GM19324 (cell line): ENCODE measurements at regions not wholly inside any gene's neighbourhood (a gene's known extent, or its start where the extent isn't known, plus 50 kb on each side); places are given as distances from the start of the nearest gene placed in this dataset.

ENCODE experiments used
- ATAC-seq: cut with Tn5 transposase; IDR thresholded peaks from one replicate; pipeline ENCODE4 v1.9.1; 2021; ENCODE audit warnings: mild to moderate bottlenecking, moderate library complexity; ENCODE audit not compliant: unreplicated experiment, low FRiP score

DNA sequence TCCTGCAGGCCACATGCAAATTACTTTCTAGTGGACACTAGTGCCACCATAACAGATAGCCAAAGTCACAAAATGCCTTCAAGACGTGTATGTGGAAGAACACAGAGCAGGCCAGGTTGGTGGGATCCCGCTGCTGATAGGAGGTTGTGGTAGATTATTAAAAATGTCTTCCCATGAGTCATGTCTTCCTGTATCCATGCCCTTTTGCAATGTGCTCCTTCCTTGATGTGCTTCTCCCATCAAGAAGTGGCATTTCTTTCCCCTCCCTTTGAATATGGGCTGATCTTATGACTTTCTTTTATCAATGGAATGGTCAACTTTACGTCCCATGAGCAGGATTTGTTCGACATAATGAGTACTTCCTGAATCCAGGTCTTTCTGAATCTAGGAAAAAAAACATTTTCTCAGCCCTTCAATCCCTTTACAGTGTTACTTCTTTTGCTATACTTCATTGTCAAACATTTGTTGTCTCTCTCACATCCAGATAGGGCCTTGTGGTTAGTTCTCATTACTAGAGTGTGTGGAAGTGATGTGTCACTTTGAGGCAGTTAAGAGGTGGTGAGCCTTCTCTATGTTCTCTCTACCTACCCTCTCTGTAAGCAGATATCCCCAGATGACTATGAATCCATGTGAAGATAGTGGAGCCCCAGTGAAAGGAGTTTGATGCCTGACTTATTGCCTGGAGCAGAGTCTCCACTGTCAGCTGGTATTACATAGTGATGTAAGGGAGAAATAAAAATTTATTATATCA is 519.2 kb upstream of the DIPK2B start:
- ATAC-seq, result no peak

DNA sequence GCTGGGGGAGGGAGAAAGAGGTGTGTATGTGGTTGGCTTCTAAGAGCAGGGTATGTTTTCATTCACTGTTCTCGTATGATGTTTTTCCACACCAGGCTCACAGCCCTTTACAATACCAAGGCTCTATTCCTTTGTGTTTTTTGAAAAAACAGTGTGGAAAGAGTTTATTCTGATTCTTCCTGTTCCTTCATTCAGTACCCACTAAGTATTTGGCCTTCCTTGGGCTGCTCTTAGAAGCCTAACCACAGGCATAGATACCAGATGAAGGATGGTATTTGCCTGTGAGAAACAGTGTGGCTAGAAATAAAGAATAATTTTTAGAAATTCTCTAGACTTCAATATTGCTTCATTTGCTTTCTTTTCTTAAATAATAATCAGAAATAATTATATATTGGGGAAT is 518.0 kb upstream of the DIPK2B start:
- ATAC-seq, result no peak

- no peak for ATAC-seq
Observed at GRCh38 chrX:45716750-45717149, 516.1 kb upstream of the DIPK2B start.

DNA sequence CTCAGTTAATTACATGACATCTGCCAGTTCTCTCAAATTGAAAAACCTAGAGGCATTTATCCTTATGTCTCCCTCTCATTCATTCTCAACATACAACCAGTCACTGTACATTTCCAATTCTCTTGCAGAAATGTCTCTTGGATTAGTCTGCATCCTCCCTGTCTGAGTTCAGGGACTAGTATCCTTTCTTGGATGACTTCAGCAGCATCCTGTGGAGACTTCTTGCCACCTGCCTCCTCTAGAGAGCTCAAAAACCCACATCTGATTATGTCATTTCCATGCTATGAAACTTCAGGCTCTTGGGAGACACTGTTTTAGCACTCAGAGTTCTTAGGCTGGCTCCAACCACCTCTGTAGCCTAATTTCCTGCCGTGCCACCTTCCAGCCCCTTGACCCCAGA is 515.1 kb upstream of the DIPK2B start:
- ATAC-seq, result no peak

DNA sequence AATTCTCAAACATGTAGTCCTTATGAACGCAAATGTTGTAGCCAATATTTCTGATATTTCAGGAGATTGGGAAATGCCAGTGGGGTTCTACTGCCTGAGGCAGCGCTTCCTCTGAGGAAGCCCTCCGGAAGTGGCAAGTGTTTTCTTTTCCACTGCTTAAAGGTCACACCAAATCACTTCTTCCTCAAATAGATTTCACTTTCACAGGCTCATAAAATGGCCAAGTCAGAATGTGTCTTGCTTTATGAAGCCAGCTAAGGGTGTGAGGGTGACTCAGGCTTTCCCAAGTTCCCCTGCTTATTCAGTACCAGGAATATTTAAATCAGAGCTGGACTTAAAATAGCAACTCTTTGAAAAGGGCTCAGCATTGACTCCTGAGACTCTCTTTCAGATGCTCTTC is 514.2 kb upstream of the DIPK2B start:
- no peak for ATAC-seq

- ATAC-seq, result no peak
Observed at GRCh38 chrX:45712067-45712466, 511.4 kb upstream of the DIPK2B start.

DNA sequence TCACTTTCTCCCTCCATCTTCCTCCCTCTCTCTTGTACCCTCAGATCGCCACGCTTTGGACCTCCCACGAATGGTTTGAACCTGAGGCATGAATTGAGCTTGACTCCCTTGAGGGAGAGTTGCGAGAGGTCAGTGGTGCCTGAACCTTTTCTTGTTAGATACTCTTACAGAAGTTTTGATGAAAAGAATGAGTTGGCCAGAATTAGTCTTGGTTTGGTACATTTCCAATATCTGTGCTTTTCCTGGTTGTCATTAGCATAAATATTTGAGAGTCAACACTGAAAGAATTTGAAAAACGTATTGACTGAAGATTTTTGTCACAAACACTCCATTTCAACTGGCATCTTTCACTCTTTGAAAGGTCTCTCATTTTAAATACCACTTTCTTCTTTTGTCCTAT is 510.6 kb upstream of the DIPK2B start:
- no peak for ATAC-seq

- peak; percentile 56 for ATAC-seq
Observed at GRCh38 chrX:45710081-45710801, 509.6 kb upstream of the DIPK2B start.

GRCh38 chrX:45709381-45709780 is 508.7 kb upstream of the DIPK2B start:
- no peak for ATAC-seq

GRCh38 chrX:45699158-45699557 is 498.5 kb upstream of the DIPK2B start:
- no peak for ATAC-seq

DNA sequence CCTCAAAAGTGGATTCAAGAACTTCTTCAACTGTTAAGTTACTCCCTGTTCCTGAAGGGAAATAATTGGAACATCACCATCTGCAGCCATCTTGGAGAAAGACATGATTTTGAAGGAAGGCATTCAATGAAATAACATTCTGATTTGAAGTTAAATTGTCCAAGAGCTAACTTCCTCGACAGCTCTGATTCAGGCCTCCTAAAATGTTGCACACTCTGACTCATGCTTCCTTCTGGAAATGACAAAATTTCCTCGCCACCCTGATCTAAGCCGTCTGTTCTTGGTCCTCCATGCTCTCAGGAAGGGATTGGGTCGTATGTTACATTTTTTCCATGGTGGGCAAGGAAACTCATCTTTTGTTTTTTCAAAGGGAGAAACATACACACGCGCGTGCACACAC is 496.9 kb upstream of the DIPK2B start:
- no peak for ATAC-seq

- ATAC-seq, result no peak
Observed at GRCh38 chrX:45696736-45697135, 496.1 kb upstream of the DIPK2B start.

DNA sequence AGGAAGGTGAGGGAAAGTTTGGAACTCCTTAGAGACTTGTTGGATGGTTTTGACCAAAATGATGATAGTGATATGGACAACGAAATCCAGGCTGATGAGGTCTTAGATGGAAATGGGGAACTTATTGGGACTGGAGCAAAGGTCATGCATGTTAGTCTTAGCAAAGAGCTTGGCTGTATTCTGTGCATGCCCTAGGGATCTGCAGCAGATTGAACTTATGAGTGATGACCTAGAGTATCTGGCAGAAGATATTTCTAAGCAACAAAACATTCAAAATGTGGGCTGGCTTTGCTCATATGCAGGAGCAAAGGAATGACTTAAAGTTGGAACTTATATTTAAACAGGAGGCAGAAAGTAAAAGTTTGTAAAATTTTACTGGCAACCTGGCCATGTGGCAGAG is 489.3 kb upstream of the DIPK2B start:
- ATAC-seq, result no peak

DNA sequence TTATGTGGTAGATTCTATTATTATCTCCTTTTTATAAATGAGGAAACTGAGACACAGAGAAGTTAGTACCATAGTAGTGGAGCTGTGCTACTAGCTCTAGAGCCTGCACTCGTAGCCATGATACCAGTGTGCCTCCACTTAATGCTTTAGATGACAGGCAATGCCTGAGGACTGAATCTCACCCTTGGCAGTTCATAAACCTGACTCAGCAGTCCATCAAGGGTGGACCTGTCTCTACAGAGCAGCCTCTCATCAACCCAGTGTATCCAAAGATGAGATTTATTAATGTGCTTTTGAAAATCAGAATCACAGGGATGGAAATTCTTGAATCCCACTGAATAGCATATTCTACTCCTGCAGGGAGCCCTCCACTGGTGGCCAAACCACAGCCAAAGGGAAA is 483.2 kb upstream of the DIPK2B start:
- no peak for ATAC-seq

- no peak for ATAC-seq
Observed at GRCh38 chrX:45681891-45682290, 481.2 kb upstream of the DIPK2B start.

GRCh38 chrX:45669715-45670340 is 469.2 kb upstream of the DIPK2B start:
- no peak for ATAC-seq

- no peak for ATAC-seq
Observed at GRCh38 chrX:45668686-45669443, 468.2 kb upstream of the DIPK2B start.

- ATAC-seq, result no peak
Observed at GRCh38 chrX:45667666-45668065, 467.0 kb upstream of the DIPK2B start.

- ATAC-seq, result no peak
Observed at GRCh38 chrX:45664727-45665290, 464.1 kb upstream of the DIPK2B start.

GRCh38 chrX:45660477-45660876 is 459.8 kb upstream of the DIPK2B start:
- ATAC-seq, result no peak

- no peak for ATAC-seq
Observed at GRCh38 chrX:45633419-45633818, 432.7 kb upstream of the DIPK2B start.
